ENCODE measurements at regions not wholly inside any gene's neighbourhood (a gene's known extent, or its start where the extent isn't known, plus 50 kb on each side); places are given as distances from the start of the nearest gene placed in this dataset.

DNA sequence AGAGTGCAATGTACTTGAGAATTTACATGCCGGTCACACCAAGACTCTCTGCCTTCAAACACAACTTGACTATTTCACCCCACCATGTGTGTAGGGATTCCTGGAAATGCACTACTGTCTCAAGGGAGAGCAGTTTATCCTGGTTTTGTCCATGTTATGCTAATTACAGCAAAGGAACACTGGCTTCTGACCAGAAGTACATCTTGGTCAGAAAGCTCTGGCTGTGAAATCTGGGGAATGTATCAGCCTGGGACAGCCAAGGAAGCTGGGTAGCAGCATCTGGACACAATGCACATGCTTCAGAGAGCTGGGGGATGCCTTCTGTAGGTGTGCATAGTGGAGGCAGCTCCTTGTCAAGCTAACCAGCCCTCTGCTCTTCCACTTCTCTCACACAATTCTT is 1432.6 kb upstream of the TENM3 start:
- Mint-ChIP-seq H3K9me3 (no peaks in the 10 kb centered on the region), H3K4me3 (no peak overlapping the region), H3K27me3 (ENCODE audit: low read depth) (no peaks in the 10 kb centered on the region), H3K27ac (no peak overlapping the region), H3K4me1 (peaks cover 13% of the 10 kb centered on the region), H3K36me3 (ENCODE audit: low read depth) (no peaks in the 10 kb centered on the region)
- TF ChIP-seq, protein P1, sequence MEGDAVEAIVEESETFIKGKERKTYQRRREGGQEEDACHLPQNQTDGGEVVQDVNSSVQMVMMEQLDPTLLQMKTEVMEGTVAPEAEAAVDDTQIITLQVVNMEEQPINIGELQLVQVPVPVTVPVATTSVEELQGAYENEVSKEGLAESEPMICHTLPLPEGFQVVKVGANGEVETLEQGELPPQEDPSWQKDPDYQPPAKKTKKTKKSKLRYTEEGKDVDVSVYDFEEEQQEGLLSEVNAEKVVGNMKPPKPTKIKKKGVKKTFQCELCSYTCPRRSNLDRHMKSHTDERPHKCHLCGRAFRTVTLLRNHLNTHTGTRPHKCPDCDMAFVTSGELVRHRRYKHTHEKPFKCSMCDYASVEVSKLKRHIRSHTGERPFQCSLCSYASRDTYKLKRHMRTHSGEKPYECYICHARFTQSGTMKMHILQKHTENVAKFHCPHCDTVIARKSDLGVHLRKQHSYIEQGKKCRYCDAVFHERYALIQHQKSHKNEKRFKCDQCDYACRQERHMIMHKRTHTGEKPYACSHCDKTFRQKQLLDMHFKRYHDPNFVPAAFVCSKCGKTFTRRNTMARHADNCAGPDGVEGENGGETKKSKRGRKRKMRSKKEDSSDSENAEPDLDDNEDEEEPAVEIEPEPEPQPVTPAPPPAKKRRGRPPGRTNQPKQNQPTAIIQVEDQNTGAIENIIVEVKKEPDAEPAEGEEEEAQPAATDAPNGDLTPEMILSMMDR (IDR thresholded peaks at IDR 0.05; ENCODE audit: unreplicated experiment in 3 of 3), result no peak

DNA sequence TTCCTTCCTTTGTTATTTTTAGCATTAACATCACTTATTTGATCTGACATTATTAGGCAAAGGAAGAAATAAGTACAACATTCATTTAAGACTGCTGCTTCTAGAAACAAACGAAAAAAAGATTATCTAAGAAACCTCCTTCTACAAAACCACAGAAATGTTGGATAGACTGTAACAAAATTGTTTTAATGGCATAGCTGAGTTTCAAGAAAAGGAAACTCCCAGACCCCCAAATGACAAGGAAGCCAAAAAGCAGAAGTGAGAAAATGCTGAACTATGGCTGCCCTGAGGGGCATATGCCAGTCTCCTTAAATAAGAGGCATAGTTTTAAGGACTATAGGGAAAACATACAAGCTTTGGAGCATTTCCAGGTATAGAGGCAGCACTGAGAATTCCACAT is 1431.6 kb upstream of the TENM3 start:
- Mint-ChIP-seq H3K27ac (no peak overlapping the region), H3K9me3 (no peaks in the 10 kb centered on the region), H3K27me3 (ENCODE audit: low read depth) (no peaks in the 10 kb centered on the region), H3K4me1 (peaks cover 22% of the 10 kb centered on the region), H3K4me3 (no peak overlapping the region), H3K36me3 (ENCODE audit: low read depth) (no peaks in the 10 kb centered on the region)
- TF ChIP-seq, protein P1 (IDR thresholded peaks at IDR 0.05; ENCODE audit: unreplicated experiment in 3 of 3), result no peak

DNA sequence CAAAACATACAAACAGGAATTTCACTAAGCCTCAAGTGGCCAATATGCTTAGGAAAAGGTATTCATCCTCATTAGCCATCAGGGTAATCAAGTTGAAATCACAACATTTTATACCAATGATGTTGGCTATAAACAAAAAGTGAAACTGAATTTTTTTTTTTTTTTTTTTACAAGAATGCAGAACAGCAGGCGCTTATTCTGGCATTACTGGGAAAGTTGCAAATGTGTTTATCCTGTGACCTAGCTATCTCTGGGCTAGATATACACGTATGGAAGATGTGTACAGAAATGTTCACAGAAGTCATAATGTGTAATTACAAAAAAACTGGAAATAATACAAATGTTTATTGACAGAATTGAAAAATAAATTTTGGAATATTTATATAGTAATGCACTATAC is 1430.4 kb upstream of the TENM3 start:
- TF ChIP-seq, protein P1 (IDR thresholded peaks at IDR 0.05; ENCODE audit: unreplicated experiment in 3 of 3), result no peak
- Mint-ChIP-seq H3K9me3 (no peaks in the 10 kb centered on the region), H3K36me3 (ENCODE audit: low read depth) (no peaks in the 10 kb centered on the region), H3K27me3 (ENCODE audit: low read depth) (peaks cover 5% of the 10 kb centered on the region), H3K4me1 (peaks cover 28% of the 10 kb centered on the region), H3K4me3 (no peak overlapping the region), H3K27ac (no peak overlapping the region)

DNA sequence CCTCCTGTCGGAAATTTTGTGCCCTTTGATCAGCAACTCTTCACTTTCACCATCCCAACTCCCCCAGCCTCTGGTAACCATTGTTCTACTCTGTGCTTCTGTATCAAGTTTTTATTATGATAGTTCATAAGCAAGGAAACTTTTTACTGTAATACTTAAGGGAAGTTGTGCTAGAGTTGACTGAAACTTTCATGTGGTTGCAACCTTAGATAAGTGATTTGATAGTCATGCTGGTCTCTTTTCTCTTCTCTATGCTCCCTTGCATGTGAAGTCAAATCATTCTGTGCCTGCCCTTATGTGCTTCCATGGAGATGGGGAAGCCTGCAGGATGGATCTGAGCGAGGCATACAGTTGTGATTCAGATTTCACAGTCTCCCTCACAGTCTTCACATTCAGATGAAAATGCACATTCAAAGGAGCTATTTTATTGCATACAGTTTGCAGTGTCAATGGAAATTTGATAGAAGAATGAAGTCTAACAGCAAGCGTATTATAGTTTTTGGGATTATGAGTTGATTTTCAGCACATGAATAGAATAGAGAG is 1428.3 kb upstream of the TENM3 start:
- H3K9me3 Mint-ChIP-seq, result no peaks in the 10 kb centered on the region
- peaks cover 22% of the 10 kb centered on the region for H3K4me1 Mint-ChIP-seq
- TF ChIP-seq, protein P1 (IDR thresholded peaks at IDR 0.05; ENCODE audit: unreplicated experiment in 3 of 3), result no peak
- H3K27ac Mint-ChIP-seq, result no peak overlapping the region
- H3K4me3 Mint-ChIP-seq, result no peak overlapping the region
- H3K36me3 Mint-ChIP-seq (ENCODE audit: low read depth), result no peaks in the 10 kb centered on the region
- peaks cover 5% of the 10 kb centered on the region for H3K27me3 Mint-ChIP-seq (ENCODE audit: low read depth)

DNA sequence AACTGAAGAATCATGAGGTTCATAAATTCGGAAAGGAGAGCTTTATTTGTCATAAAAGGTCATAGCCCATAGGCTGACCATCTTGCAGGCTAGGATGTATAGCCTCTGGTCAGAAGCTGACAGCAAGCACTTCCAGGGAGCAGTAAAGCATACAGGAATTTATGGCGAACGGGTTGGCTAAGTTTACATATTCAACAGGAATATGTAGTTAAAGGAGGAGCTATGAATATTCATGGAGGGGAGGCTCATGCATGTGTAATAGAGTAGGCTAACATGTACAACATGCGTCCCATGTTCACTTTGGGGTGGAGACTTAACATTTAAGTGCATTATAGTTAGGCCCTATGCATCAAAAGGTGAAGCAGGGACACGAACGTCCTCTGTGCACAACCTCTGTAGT is 1425.7 kb upstream of the TENM3 start:
- Mint-ChIP-seq H3K4me3 (no peak overlapping the region), H3K27me3 (ENCODE audit: low read depth) (peaks cover 5% of the 10 kb centered on the region), H3K27ac (no peak overlapping the region), H3K9me3 (no peaks in the 10 kb centered on the region), H3K4me1 (peaks cover 22% of the 10 kb centered on the region), H3K36me3 (ENCODE audit: low read depth) (no peaks in the 10 kb centered on the region)
- TF ChIP-seq, protein P1 (IDR thresholded peaks at IDR 0.05; ENCODE audit: unreplicated experiment in 3 of 3), result no peak

DNA sequence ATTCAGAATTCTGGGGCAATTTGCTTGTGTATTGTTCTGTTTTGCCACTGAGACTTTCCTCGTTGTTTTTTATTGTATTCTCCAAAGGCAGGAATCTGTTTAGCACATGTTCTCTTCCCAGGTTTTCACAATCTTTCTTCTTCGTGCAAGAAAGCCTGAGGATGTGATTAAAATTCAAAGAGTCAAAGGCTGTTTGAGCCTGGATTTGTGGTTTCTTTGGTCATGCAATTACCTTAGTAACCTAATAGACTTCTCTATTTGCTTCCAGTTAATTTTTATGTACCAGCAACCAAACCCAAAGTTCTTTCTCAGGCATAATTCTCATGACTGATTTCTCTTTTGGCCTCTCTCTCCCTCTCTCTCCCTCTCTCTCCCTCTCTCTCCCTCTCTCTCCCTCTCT is 1420.1 kb upstream of the TENM3 start:
- H3K36me3 Mint-ChIP-seq (ENCODE audit: low read depth), result no peaks in the 10 kb centered on the region
- H3K9me3 Mint-ChIP-seq, result no peaks in the 10 kb centered on the region
- peaks cover 11% of the 10 kb centered on the region for H3K4me1 Mint-ChIP-seq
- no peak overlapping the region for H3K27ac Mint-ChIP-seq
- TF ChIP-seq, protein P1 (IDR thresholded peaks at IDR 0.05; ENCODE audit: unreplicated experiment in 3 of 3), result no peak
- no peak overlapping the region for H3K4me3 Mint-ChIP-seq
- no peaks in the 10 kb centered on the region for H3K27me3 Mint-ChIP-seq (ENCODE audit: low read depth)
